IMR-90 (cell line): ENCODE measurements at regions not wholly inside any gene's neighbourhood (a gene's known extent, or its start where the extent isn't known, plus 50 kb on each side); places are given as distances from the start of the nearest gene placed in this dataset.

Experiments used
- ATAC-seq: fragments of 200-7000 bp; cut with Tn5 transposase; 2 replicates; pipeline ENCODE4 v1.9.1; 2020; ENCODE audit warnings: low read depth, mild to moderate bottlenecking, moderate library complexity
- BruUV-seq: library from RNA; stranded (reverse); fragments of 400-500 nt; replicated peaks from 2 replicates; lab custom pipeline; 2021; lab: Mats Ljungman, UMichigan
- CTCF ChIA-PET: fragments of 300-600 bp; formaldehyde crosslinking; extraction: SDS; loops from one replicate; lab custom pipeline; 2021; ENCODE audit warnings: antibody characterized with exemption; lab: Yijun Ruan, JAX
- POLR2A ChIA-PET: fragments of 300-600 bp; sonication (Branson Sonifier 250); formaldehyde crosslinking; loops from one replicate; lab custom pipeline; 2022; ENCODE audit warnings: antibody characterized with exemption; ENCODE audit not compliant: unreplicated experiment; lab: Charles Lee
- DNase-seq: peaks from one replicate; pipeline ENCODE4 v3.0.0; 2013
- H2AFZ ChIP-seq: replicated peaks from 2 replicates; pipeline ENCODE3; 2013; ENCODE audit warnings: low read length, mild to moderate bottlenecking; ENCODE audit not compliant: poor library complexity
- H2AK5ac ChIP-seq: 2 replicates; pipeline ENCODE4 v1.6.1; 2013; ENCODE audit warnings: low read depth, low read length, inconsistent platforms
- H2AK9ac ChIP-seq: replicated peaks from 2 replicates; pipeline ENCODE3; 2013; ENCODE audit warnings: mild to moderate bottlenecking, low read depth, low read length, moderate library complexity; ENCODE audit not compliant: poor library complexity
- H2BK120ac ChIP-seq: 2 replicates; pipeline ENCODE4 v1.6.1; 2013; ENCODE audit warnings: low read depth, low read length, inconsistent platforms
- H2BK15ac ChIP-seq: 3 replicates; pipeline ENCODE4 v1.6.1; 2013; ENCODE audit warnings: low read depth, low read length, inconsistent platforms
- H2BK20ac ChIP-seq: 2 replicates; pipeline ENCODE4 v1.6.1; 2013; ENCODE audit warnings: low read depth, mild to moderate bottlenecking, inconsistent platforms, low read length, moderate library complexity
- H2BK5ac ChIP-seq: 2 replicates; pipeline ENCODE4 v1.6.1; 2013; ENCODE audit warnings: mild to moderate bottlenecking, low read depth, low read length, inconsistent platforms; ENCODE audit not compliant: poor library complexity, severe bottlenecking
- H3K14ac ChIP-seq: replicated peaks from 2 replicates; pipeline ENCODE4 v1.6.1; 2013; ENCODE audit warnings: low read depth, low read length, inconsistent platforms
- H3K18ac ChIP-seq: 2 replicates; pipeline ENCODE4 v1.6.1; 2013; ENCODE audit warnings: low read depth, low read length, control low read depth
- H3K23ac ChIP-seq: 2 replicates; pipeline ENCODE4 v1.6.1; 2013; ENCODE audit warnings: low read depth, low read length, inconsistent platforms
- H3K27ac ChIP-seq: 2 replicates; pipeline ENCODE4 v1.5.1; 2013; ENCODE audit warnings: mild to moderate bottlenecking, control low read depth, low read length; ENCODE audit not compliant: insufficient read depth
- H3K27me3 ChIP-seq: 2 replicates; pipeline ENCODE4 v1.6.1; 2013; ENCODE audit warnings: low read length; ENCODE audit not compliant: control insufficient read depth, insufficient read depth
- H3K36me3 ChIP-seq: 2 replicates; pipeline ENCODE4 v1.6.1; 2013; ENCODE audit warnings: low read length, mixed read lengths; ENCODE audit not compliant: control insufficient read depth, insufficient read depth
- H3K4ac ChIP-seq: 2 replicates; pipeline ENCODE4 v1.6.1; 2013; ENCODE audit warnings: low read depth, low read length, inconsistent platforms
- H3K4me1 ChIP-seq: 2 replicates; pipeline ENCODE4 v1.6.1; 2013; ENCODE audit warnings: low read length, mixed read lengths; ENCODE audit not compliant: control insufficient read depth, insufficient read depth
- H3K4me2 ChIP-seq: 2 replicates; pipeline ENCODE4 v1.6.1; 2013; ENCODE audit warnings: low read depth, mild to moderate bottlenecking, control low read depth, low read length, moderate library complexity
- H3K4me3 ChIP-seq: 2 replicates; pipeline ENCODE4 v1.5.1; 2013; ENCODE audit warnings: low read depth, mild to moderate bottlenecking, control low read depth, low read length, moderate library complexity; ENCODE audit not compliant: insufficient read depth
- H3K56ac ChIP-seq: 2 replicates; pipeline ENCODE4 v1.6.1; 2013; ENCODE audit warnings: low read length, inconsistent platforms; ENCODE audit not compliant: insufficient read depth; ENCODE audit errors: extremely low read depth
- H3K79me1 ChIP-seq, 2 experiments: 2 replicates each; pipeline ENCODE4 v1.6.1; 2013; ENCODE audit warnings: low read length in 2 of 2, inconsistent platforms in 1 of 2, low read depth in 1 of 2
- H3K9ac ChIP-seq: 2 replicates; pipeline ENCODE4 v1.6.1; 2013; ENCODE audit warnings: low read depth, low read length, control low read depth
- H3K9me1 ChIP-seq: 2 replicates; pipeline ENCODE4 v1.6.1; 2013; ENCODE audit warnings: low read length, inconsistent platforms; ENCODE audit not compliant: insufficient read depth
- H3K9me3 ChIP-seq: 2 replicates; pipeline ENCODE4 v1.6.1; 2013; ENCODE audit warnings: low read length; ENCODE audit not compliant: control insufficient read depth, insufficient read depth
- H4K20me1 ChIP-seq: 2 replicates; pipeline ENCODE4 v1.6.1; 2013; ENCODE audit warnings: low read length, inconsistent platforms; ENCODE audit not compliant: insufficient read depth
- H4K5ac ChIP-seq: 2 replicates; pipeline ENCODE4 v1.6.1; 2013; ENCODE audit warnings: mild to moderate bottlenecking, low read depth, low read length, control low read depth
- H4K8ac ChIP-seq, 2 experiments: 2 replicates each; pipeline ENCODE4 v1.6.1; 2013; ENCODE audit warnings: low read depth in 2 of 2, low read length in 2 of 2, control low read depth in 1 of 2, inconsistent platforms in 1 of 2
- H4K91ac ChIP-seq: 2 replicates; pipeline ENCODE4 v1.6.1; 2013; ENCODE audit warnings: low read depth, low read length, inconsistent platforms; ENCODE audit not compliant: insufficient read depth
- BHLHE40 ChIP-seq: fragments of 150-350 bp; IDR thresholded peaks from 2 replicates; pipeline ENCODE4 v1.6.1; 2016; ENCODE audit warnings: mild to moderate bottlenecking, low read depth, low read length
- CEBPB ChIP-seq: IDR thresholded peaks from 2 replicates; pipeline ENCODE4 v1.6.1; 2012; ENCODE audit warnings: low read depth, low read length, improper control_type of control experiment
- CTCF ChIP-seq: conservative IDR thresholded peaks from 2 replicates; pipeline ENCODE4 v1.5.1; 2012; ENCODE audit warnings: mild to moderate bottlenecking, low read depth, low read length, improper control_type of control experiment
- ELK1 ChIP-seq: fragments of 150-350 bp; IDR thresholded peaks from 2 replicates; pipeline ENCODE4 v1.6.1; 2016; ENCODE audit warnings: low read depth, mild to moderate bottlenecking, low read length, moderate library complexity, borderline replicate concordance
- MAFK ChIP-seq: IDR thresholded peaks from 2 replicates; pipeline ENCODE4 v1.6.1; 2012; ENCODE audit warnings: low read depth, low read length, improper control_type of control experiment
- MAZ ChIP-seq: IDR thresholded peaks from 2 replicates; pipeline ENCODE4 v1.6.1; 2012; ENCODE audit warnings: low read depth, mild to moderate bottlenecking, low read length, improper control_type of control experiment, moderate library complexity, borderline replicate concordance
- MXI1 ChIP-seq: IDR thresholded peaks from 2 replicates; pipeline ENCODE4 v1.6.1; 2012; ENCODE audit warnings: low read depth, mild to moderate bottlenecking, low read length, moderate library complexity, borderline replicate concordance
- NFE2L2 ChIP-seq: fragments of 150-350 bp; IDR thresholded peaks from 2 replicates; pipeline ENCODE4 v1.6.1; 2016; ENCODE audit warnings: low read depth, mild to moderate bottlenecking, low read length
- POLR2A ChIP-seq: IDR thresholded peaks from 2 replicates; pipeline ENCODE4 v1.6.1; 2012; ENCODE audit warnings: mild to moderate bottlenecking, low read depth, low read length
- RCOR1 ChIP-seq: IDR thresholded peaks from 2 replicates; pipeline ENCODE4 v1.6.1; 2012; ENCODE audit warnings: mild to moderate bottlenecking, low read length, improper control_type of control experiment; ENCODE audit not compliant: insufficient replicate concordance
- RFX5 ChIP-seq: IDR thresholded peaks from 2 replicates; pipeline ENCODE4 v1.8.0; 2012; ENCODE audit warnings: low read depth, mild to moderate bottlenecking, low read length, moderate library complexity
- SMC3 ChIP-seq: fragments of 150-350 bp; IDR thresholded peaks from 2 replicates; pipeline ENCODE4 v1.6.1; 2016; ENCODE audit warnings: low read depth, mild to moderate bottlenecking, antibody characterized with exemption, low read length, moderate library complexity
- WGBS, 2 experiments: methylation state at CpG; one replicate each; pipeline versions ENCODE4 v1.1.5 to v1.1.7; 2013; ENCODE audit warnings: missing lambda C conversion rate in 2 of 2; ENCODE audit not compliant: insufficient read length in 1 of 2; ENCODE audit errors: extremely low coverage in 2 of 2; 5-methylcytosine and 5-hydroxymethylcytosine counted together
- dilution Hi-C: fragments of 300-500 bp; cut with HindIII; formaldehyde crosslinking; loops from one replicate; pipeline ENCODE4 v1.14.3; 2018; ENCODE audit warnings: low sequenced_read_pairs; ENCODE audit not compliant: unreplicated experiment
- in situ Hi-C: fragments of 300-500 bp; cut with MboI; formaldehyde crosslinking; loops from 3 replicates; pipeline ENCODE4 v1.14.3; 2019; ENCODE audit warnings: low sequenced_read_pairs, inconsistent platforms, mixed read lengths
- intact Hi-C: fragments of 100-400 bp; cut with micrococcal nuclease; formaldehyde crosslinking; loops from 2 replicates; pipeline ENCODE4 v1.10.0; 2022
- TF ChIP-seq, protein P1 (sequence below): fragments of 150-350 bp; IDR thresholded peaks from 2 replicates; pipeline ENCODE4 v1.6.1; 2017; ENCODE audit warnings: mild to moderate bottlenecking, antibody characterized with exemption, low read length, low read depth

- no peaks in the 10 kb centered on the region for H3K36me3 ChIP-seq
- no peak overlapping the region for H4K91ac ChIP-seq
- H3K9me1 ChIP-seq: no peaks in the 10 kb centered on the region
- ChIA-PET CTCF (interaction anchor here (0.6 to 1.1 kb wide), 2 partner anchors 15 to 27 kb away, joined by 3 to 5 read pairs; no protein-coding TSS in a partner anchor), POLR2A (no interaction called here)
- no peak overlapping the region for H3K4me2 ChIP-seq
- H4K8ac ChIP-seq: no peak overlapping the region
- no peak overlapping the region for H3K23ac ChIP-seq
- no peak overlapping the region for H2BK15ac ChIP-seq
- no peak overlapping the region for H3K14ac ChIP-seq
- no peak overlapping the region for H3K9ac ChIP-seq
- no peak overlapping the region for H4K5ac ChIP-seq
- no peak overlapping the region for H2BK5ac ChIP-seq
- H3K27ac ChIP-seq: no peak overlapping the region
- H3K79me1 ChIP-seq: no peaks in the 10 kb centered on the region
- TF ChIP-seq RCOR1 (no peak), ELK1 (no peak), BHLHE40 (no peak), MXI1 (no peak), CEBPB (no peak), NFE2L2 (no peak), RFX5 (no peak), POLR2A (no peak), SMC3 (no peak), MAZ (no peak), CTCF (no peak), MAFK (no peak)
- TF ChIP-seq, protein P1, sequence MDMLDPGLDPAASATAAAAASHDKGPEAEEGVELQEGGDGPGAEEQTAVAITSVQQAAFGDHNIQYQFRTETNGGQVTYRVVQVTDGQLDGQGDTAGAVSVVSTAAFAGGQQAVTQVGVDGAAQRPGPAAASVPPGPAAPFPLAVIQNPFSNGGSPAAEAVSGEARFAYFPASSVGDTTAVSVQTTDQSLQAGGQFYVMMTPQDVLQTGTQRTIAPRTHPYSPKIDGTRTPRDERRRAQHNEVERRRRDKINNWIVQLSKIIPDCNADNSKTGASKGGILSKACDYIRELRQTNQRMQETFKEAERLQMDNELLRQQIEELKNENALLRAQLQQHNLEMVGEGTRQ: no peak
- no peak overlapping the region for H3K4me3 ChIP-seq
- no peaks in the 10 kb centered on the region for H3K27me3 ChIP-seq
- no peak overlapping the region for H3K56ac ChIP-seq
- no peak overlapping the region for H2BK20ac ChIP-seq
- no peaks in the 10 kb centered on the region for H3K9me3 ChIP-seq
- no peaks in the 10 kb centered on the region for H3K4me1 ChIP-seq
- no TSS peak for BruUV-seq
- DNase-seq (no peak), ATAC-seq (no peak)
- no CpG with 5 or more reads among the region's 2 CpGs for WGBS, 2 experiments
- in situ Hi-C loops: no loop called here
- H2AK9ac ChIP-seq: no peak overlapping the region
- dilution Hi-C loops: no loop called here
- no peak overlapping the region for H2BK120ac ChIP-seq
- no peak overlapping the region for H3K4ac ChIP-seq
- intact Hi-C loops: loop anchor here (10.0 kb wide), 1 partner anchor 260 kb away; no protein-coding TSS in a partner anchor
- H4K20me1 ChIP-seq: no peaks in the 10 kb centered on the region
- no peak overlapping the region for H3K18ac ChIP-seq
- no peak overlapping the region for H2AFZ ChIP-seq
- H2AK5ac ChIP-seq: no peak overlapping the region
Measured at GRCh38 chr18:33505297-33505696, 64.8 kb upstream of the CCDC178 start.
